Right ventricle myocardium superior (tissue), 1 donor: ENCODE measurements at regions not wholly inside any gene's neighbourhood (a gene's known extent, or its start where the extent isn't known, plus 50 kb on each side); places are given as distances from the start of the nearest gene placed in this dataset.
"Not testable (repeated sequence)": the region's sequence is repeated elsewhere in the genome, so short reads cannot be mapped to it uniquely, and the experiment has no call there.

ENCODE experiments used
- ATAC-seq: fragments of 200-7000 bp; cut with Tn5 transposase; one replicate; pipeline ENCODE4 v1.9.1; 2020; ENCODE audit warnings: mild to moderate bottlenecking; ENCODE audit not compliant: poor library complexity
- DNase-seq: peaks from one replicate; pipeline ENCODE4 v3.0.0-alpha.2; 2020
- intact Hi-C: fragments of 100-400 bp; cut with DNase I; formaldehyde crosslinking; loops from one replicate; pipeline ENCODE4 v1.11.2; 2022
- donor health status: DM: no; HTN: yes; CAD: no; lungs with severe emphysema.

- ATAC-seq (no peak), DNase-seq (no peak)
- intact Hi-C loops: no loop called here
These were observed 603.3 kb upstream of the PTCHD4 start for GRCh38 chr6:48714250-48714649.

GRCh38 chr6:48713612-48714011, 602.6 kb upstream of the PTCHD4 start:
- no peak for ATAC-seq
- DNase-seq: no peak
- intact Hi-C loops: no loop called here

GRCh38 chr6:48706310-48706709, 595.3 kb upstream of the PTCHD4 start:
- ATAC-seq: no peak
- DNase-seq: no peak
- intact Hi-C loops: no loop called here

GRCh38 chr6:48701572-48701971, 590.6 kb upstream of the PTCHD4 start:
- intact Hi-C loops: no loop called here
- ATAC-seq (no peak), DNase-seq (peak; percentile 36)

- DNase-seq (no peak), ATAC-seq (no peak)
- intact Hi-C loops: no loop called here
These were observed 584.9 kb upstream of the PTCHD4 start for GRCh38 chr6:48695872-48696271.

- ATAC-seq (no peak), DNase-seq (no peak)
- intact Hi-C loops: no loop called here
These were observed 580.4 kb upstream of the PTCHD4 start for GRCh38 chr6:48691420-48691819.

GRCh38 chr6:48689498-48689897, 578.5 kb upstream of the PTCHD4 start:
- ATAC-seq: no peak
- no peak for DNase-seq
- intact Hi-C loops: no loop called here

- intact Hi-C loops: no loop called here
- ATAC-seq: no peak
- no peak for DNase-seq
These were observed 567.4 kb upstream of the PTCHD4 start for GRCh38 chr6:48678390-48678789.

- intact Hi-C loops: no loop called here
- ATAC-seq: no peak
- DNase-seq: no peak
These were observed 560.5 kb upstream of the PTCHD4 start for GRCh38 chr6:48671505-48671904.

- no peak for DNase-seq
- ATAC-seq: no peak
- intact Hi-C loops: no loop called here
These were observed 559.5 kb upstream of the PTCHD4 start for GRCh38 chr6:48670546-48670945.

GRCh38 chr6:48667797-48668196, 556.8 kb upstream of the PTCHD4 start:
- intact Hi-C loops: no loop called here
- ATAC-seq (no peak), DNase-seq (no peak)

GRCh38 chr6:48664826-48665225, 553.8 kb upstream of the PTCHD4 start:
- DNase-seq: no peak
- ATAC-seq: no peak
- intact Hi-C loops: no loop called here

- DNase-seq (no peak), ATAC-seq (no peak)
- intact Hi-C loops: no loop called here
These were observed 547.9 kb upstream of the PTCHD4 start for GRCh38 chr6:48658915-48659314.

- DNase-seq (no peak), ATAC-seq (no peak)
- intact Hi-C loops: no loop called here
These were observed 530.5 kb upstream of the PTCHD4 start for GRCh38 chr6:48641544-48641943.

- intact Hi-C loops, ATAC-seq, DNase-seq: not testable (repeated sequence)
These were observed 527.8 kb upstream of the PTCHD4 start for GRCh38 chr6:48638796-48639195.

- no peak for DNase-seq
- ATAC-seq: no peak
- intact Hi-C loops: no loop called here
These were observed 519.5 kb upstream of the PTCHD4 start for GRCh38 chr6:48630511-48630910.

- no peak for DNase-seq
- no peak for ATAC-seq
- intact Hi-C loops: no loop called here
These were observed 517.3 kb upstream of the PTCHD4 start for GRCh38 chr6:48628316-48628715.

- ATAC-seq: no peak
- no peak for DNase-seq
- intact Hi-C loops: no loop called here
These were observed 515.4 kb upstream of the PTCHD4 start for GRCh38 chr6:48626421-48626820.

- ATAC-seq: no peak
- intact Hi-C loops: no loop called here
These were observed 513.6 kb upstream of the PTCHD4 start for GRCh38 chr6:48624631-48625030.

GRCh38 chr6:48619771-48620170, 508.8 kb upstream of the PTCHD4 start:
- DNase-seq: no peak
- intact Hi-C loops: no loop called here

More at GRCh38 chr6:48624631-48625030, 513.6 kb upstream of the PTCHD4 start:
- no peak for DNase-seq

GRCh38 chr6:48615041-48615440, 504.0 kb upstream of the PTCHD4 start:
- intact Hi-C loops: no loop called here
- ATAC-seq (no peak), DNase-seq (no peak)

More at GRCh38 chr6:48619771-48620170, 508.8 kb upstream of the PTCHD4 start:
- no peak for ATAC-seq

GRCh38 chr6:48614326-48614725, 503.3 kb upstream of the PTCHD4 start:
- DNase-seq (no peak), ATAC-seq (no peak)
- intact Hi-C loops: no loop called here
